HUES6 (cell line): ENCODE measurements at regions not wholly inside any gene's neighbourhood (a gene's known extent, or its start where the extent isn't known, plus 50 kb on each side); places are given as distances from the start of the nearest gene placed in this dataset.

Experiments
- H3K27ac ChIP-seq: 2 replicates; pipeline ENCODE4 v1.7.0; 2013; ENCODE audit warnings: low read depth, mild to moderate bottlenecking, low read length, inconsistent platforms
- H3K27me3 ChIP-seq: 2 replicates; pipeline ENCODE4 v1.6.1; 2013; ENCODE audit warnings: low read length; ENCODE audit not compliant: control insufficient read depth, insufficient read depth
- H3K36me3 ChIP-seq: 2 replicates; pipeline ENCODE4 v1.6.1; 2013; ENCODE audit warnings: low read length; ENCODE audit not compliant: control insufficient read depth, insufficient read depth
- H3K4me1 ChIP-seq: 2 replicates; pipeline ENCODE4 v1.6.1; 2013; ENCODE audit warnings: low read length; ENCODE audit not compliant: control insufficient read depth, insufficient read depth
- H3K4me3 ChIP-seq: 2 replicates; pipeline ENCODE4 v1.5.1; 2013; ENCODE audit warnings: low read depth, low read length
- H3K9ac ChIP-seq: one replicate; pipeline ENCODE4 v1.6.1; 2013; ENCODE audit warnings: mild to moderate bottlenecking, low read length
- H3K9me3 ChIP-seq: 2 replicates; pipeline ENCODE4 v1.6.1; 2013; ENCODE audit warnings: low read depth, low read length; ENCODE audit not compliant: control insufficient read depth, insufficient read depth

DNA sequence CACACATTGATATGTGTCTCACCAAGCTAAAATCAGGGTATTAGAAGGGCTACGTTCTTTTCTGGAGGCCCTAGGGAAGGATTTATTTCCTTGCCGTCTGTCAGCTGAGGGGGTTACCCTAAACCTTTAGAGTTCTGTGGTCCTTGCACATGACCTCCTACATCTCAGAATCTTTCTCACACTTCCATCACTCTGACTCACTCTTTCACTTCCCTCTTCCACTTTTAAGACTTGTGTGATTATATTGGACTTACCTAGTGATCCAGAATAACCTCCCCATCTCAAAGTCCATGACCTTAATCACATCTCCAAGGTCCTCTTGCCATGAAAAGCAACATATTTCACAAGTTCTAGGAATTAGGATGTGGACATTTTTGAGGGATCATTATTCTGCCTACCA lies 53.6 kb upstream of the FUNDC1 start:
- peaks cover 5% of the 10 kb centered on the region; the same call in 1 of the 2 replicates for H3K9me3 ChIP-seq
- H3K27me3 ChIP-seq: no peaks in the 10 kb centered on the region
- no peak overlapping the region for H3K27ac ChIP-seq
- H3K36me3 ChIP-seq: no peaks in the 10 kb centered on the region
- H3K4me1 ChIP-seq: no peaks in the 10 kb centered on the region
- no peak overlapping the region for H3K4me3 ChIP-seq
- H3K9ac ChIP-seq: no peak overlapping the region
